Activated T-cell treated with anti-CD3 and anti-CD28 coated beads for 4 hours (primary cell): ENCODE measurements at regions not wholly inside any gene's neighbourhood (a gene's known extent, or its start where the extent isn't known, plus 50 kb on each side); places are given as distances from the start of the nearest gene placed in this dataset.

Experiments
- DNase-seq: peaks from one replicate; pipeline ENCODE4 v3.0.0-alpha.2; 2020

DNA sequence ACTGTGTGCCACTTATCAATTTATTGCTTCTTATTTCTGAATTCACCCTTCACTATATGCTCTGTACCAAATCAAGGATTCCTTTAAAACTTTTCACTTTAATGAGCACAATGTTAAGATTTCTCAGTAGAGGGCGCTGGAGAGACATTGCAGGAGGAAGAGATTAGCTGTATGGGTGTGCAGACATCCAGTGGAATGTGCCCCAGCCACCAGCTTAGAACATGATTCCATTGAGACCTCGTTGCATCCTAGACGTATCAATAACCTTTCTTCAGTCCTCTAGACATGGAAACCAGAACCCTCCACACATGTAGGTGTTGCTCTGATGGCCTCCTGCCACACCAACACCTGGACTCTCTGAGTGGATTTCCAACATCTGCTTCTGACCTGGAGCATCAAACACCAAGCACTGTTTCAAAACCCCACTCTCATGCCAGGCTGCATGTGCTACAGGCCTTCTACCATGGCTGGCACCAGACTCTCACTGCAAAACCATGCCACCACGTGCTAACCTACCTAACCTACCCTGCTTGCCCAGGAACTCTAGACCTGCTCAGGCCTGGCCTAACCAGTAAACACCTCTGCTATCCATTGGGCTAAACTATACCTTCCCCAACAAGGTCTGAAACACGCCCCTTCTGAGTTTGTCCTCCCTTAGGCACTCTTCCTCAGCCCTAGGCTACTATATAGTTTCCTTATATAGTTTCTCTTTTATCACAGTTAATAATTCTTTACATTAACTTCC, 633.2 kb upstream of the PKDCC start:
- DNase-seq: no peak

DNA sequence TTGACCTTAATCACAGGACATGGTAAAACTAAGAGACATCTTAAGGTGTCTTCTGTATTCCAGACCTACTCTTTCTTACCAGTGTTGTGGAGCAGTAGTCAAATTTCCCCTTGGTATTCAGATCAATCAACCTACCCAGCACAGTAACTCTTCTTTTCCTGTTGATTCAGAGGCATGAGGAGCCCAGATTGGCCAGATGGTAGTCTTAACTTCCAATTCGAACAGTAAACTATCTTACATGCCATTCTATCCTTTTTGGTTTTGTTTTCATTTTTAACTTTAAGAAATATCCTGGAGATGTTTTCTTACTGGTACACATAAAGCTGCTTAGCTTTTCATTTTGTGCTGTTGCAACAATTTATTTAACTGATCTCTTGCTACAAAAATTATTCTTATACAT, 630.3 kb upstream of the PKDCC start:
- no peak for DNase-seq

DNA sequence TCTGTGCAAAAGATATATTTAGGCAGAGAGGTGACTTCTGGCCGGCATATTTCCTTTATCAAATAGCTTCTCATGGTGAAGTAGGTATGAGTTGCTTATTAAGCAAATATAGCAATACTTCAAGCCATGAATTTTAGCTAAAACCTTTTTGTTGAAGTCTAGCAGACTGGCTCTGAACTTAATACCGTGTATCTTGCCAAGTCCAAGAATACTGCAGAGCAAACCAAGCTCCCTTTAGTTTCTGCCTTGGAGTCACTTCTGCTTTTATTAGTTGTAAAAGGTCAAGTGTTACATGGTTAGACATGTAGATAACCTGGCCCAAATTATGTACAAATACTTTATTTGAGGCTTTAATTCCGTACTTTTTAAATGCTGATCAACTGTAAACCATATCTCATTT, 627.6 kb upstream of the PKDCC start:
- DNase-seq: no peak

- no peak for DNase-seq
Observed at GRCh38 chr2:41420872-41421271, 626.9 kb upstream of the PKDCC start.

GRCh38 chr2:41431756-41432155, 616.1 kb upstream of the PKDCC start:
- no peak for DNase-seq

GRCh38 chr2:41432459-41432858, 615.4 kb upstream of the PKDCC start:
- DNase-seq: no peak

- no peak for DNase-seq
Observed at GRCh38 chr2:41434991-41435390, 612.8 kb upstream of the PKDCC start.

DNA sequence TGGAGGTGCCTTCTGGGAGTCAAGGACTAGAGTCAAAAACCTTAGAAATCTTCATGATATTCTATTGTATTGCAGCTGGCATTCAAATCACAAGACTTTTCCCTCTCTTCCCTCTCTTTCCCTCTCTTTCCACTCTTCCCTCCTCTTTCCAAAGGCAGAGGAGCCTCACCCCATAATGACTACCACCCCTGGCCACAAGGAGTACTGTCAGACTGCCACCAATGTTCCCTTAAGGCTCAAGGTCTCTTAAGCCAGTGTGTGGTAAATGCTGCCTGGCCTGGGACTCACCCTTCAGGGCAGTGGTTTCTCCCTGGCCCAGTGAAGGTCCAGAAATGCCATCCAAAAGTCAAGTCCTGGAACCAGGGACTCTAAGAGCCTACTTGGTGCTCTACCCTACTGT, 605.9 kb upstream of the PKDCC start:
- DNase-seq: no peak

- DNase-seq: no peak
Observed at GRCh38 chr2:41445865-41446264, 602.0 kb upstream of the PKDCC start.

- no peak for DNase-seq
Observed at GRCh38 chr2:41446266-41446665, 601.6 kb upstream of the PKDCC start.

DNA sequence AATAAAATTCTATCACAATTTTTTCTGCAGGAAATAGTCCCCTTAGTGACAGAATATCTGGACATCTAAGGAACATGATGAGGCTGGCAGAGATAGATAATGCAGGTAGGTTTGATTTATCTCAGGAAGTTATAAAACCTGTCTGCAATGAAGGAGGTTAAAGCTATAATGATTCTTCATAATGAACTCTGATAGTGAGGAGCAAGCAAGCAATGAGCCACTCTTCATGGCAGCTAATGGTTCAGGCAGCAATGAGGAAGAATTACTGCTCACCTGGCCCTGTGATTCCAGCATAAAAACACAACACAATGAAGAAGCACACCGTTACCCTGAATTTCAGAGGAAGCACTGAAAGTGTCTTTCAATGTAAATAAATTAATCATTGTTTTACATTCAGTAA, 599.6 kb upstream of the PKDCC start:
- DNase-seq: no peak

GRCh38 chr2:41457026-41457425, 590.8 kb upstream of the PKDCC start:
- DNase-seq: no peak

DNA sequence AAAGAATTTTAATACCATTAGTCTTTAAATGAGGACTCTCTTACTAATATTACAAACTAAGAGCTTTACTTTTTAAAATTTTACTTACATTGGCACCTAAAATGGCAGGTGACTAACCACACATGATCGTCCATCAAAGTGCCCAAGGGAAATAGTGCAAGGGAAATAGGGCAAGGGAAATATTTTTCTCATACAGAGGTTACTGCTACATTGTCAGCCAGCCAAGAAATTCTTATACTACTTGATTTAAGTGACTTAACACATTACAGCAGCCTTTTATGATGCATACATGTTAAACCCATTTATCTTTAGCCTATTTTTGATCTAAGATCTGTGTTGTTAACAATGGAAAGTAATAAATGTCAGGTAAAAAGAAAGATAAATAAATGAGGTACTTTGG, 587.2 kb upstream of the PKDCC start:
- no peak for DNase-seq

- DNase-seq: no peak
Observed at GRCh38 chr2:41464395-41464794, 583.4 kb upstream of the PKDCC start.

GRCh38 chr2:41475959-41476358, 571.9 kb upstream of the PKDCC start:
- DNase-seq: no peak

- DNase-seq: no peak
Observed at GRCh38 chr2:41482659-41483058, 565.2 kb upstream of the PKDCC start.

- DNase-seq: no peak
Observed at GRCh38 chr2:41483226-41483625, 564.6 kb upstream of the PKDCC start.

GRCh38 chr2:41483982-41484857, 563.6 kb upstream of the PKDCC start:
- DNase-seq: no peak

GRCh38 chr2:41484858-41485234, 563.0 kb upstream of the PKDCC start:
- no peak for DNase-seq

DNA sequence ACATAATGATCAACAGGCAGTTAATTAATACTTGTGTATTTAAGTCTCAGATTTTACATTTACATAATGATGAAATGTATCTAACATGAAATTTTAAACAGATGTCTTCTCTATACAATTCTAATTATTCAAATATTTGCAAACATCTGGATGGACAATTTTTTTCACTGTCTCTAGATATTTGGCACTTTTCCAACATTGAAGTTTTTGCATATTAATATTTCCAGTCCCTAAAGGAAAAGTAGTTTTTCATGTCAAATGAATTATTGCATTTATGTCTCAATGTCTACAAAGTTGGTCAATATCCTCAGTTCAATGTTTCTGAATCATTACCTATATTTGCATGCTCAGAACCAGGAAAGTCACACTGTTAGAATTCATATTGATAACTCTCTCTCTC, 560.9 kb upstream of the PKDCC start:
- DNase-seq: no peak

DNA sequence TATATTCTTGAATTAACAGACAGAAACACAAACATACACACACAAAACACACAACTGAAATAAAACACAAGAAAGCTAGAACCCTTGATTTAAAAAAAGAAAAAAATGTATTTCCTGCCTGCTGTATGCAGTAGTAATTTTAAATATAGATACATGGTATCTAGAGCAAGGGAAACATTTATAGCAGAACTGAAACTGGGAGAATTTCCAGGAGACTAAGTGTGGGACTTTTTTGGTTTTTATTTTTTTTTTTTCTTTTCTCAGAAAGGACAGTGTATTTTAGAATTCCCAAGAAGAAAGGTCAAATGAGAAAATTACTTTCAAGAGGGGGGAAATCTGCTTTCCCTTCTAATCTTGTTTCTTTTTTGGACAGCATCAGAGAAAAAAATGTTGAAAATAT, 558.9 kb upstream of the PKDCC start:
- DNase-seq: no peak

DNA sequence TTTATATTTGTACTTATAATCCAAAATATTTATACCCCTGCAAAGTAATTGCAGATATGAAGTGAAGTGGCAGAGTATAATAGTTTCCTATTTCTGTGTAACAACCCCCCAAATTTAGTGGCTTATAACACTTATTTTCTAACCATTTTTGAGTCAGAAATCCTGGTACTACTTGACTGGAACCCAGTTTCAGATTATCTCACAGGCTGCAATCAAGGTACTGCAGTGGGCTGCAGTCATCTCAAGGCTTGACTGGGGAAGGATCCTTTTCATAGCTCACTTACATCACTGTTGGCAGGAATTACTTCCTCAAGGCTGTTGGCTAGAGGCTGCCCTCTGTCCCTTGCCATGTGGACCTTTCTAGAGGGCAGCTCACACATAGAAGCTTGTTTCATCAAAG, 558.2 kb upstream of the PKDCC start:
- DNase-seq: no peak

GRCh38 chr2:41495050-41495449, 552.8 kb upstream of the PKDCC start:
- DNase-seq: no peak

DNA sequence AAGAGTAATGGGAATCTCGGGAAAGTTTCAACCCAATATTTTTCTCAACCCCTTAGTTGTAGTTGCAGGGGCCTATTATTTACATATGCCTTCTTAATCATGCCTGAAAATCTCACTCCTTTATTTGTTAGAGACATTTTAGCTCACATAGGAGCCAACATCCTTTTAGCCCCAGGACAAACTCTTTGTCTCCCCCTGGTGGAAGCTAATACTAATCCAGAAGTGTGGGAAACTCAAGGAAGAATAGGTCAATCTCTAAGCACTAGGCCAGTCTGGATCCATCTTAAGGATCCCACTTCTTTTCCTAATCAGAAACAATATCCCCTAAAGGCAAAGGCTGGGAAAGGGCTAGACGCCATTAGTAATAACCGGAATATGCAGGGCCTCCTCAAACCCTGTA, 550.9 kb upstream of the PKDCC start:
- DNase-seq: no peak

DNA sequence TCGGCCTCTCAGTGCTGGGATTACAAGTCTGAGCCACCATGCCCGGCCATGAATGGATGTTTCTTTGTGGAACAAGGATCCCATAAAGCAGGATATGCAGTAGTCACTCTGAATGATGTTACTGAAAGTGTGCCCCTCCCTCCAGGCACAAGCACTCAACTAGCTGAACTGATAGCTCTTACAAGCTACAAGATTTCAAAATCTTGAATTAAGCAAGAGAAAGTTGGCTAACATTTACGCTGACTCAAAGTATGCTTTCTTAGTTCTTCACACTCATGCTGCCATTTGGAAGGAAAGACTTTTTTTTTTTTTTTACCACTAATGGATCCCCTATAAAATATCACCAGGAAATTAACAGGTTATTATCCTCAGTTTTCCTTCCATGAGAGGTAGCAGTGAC, 549.0 kb upstream of the PKDCC start:
- no peak for DNase-seq
